ENCODE measurements at regions not wholly inside any gene's neighbourhood (a gene's known extent, or its start where the extent isn't known, plus 50 kb on each side); places are given as distances from the start of the nearest gene placed in this dataset.
"Not testable (repeated sequence)": the region's sequence is repeated elsewhere in the genome, so short reads cannot be mapped to it uniquely, and the experiment has no call there.

- no peak for TF ChIP-seq CTCF (IDR thresholded peaks at IDR 0.05; ENCODE audit: partially characterized antibody, unreplicated experiment)
- Mint-ChIP-seq H3K4me3 (ENCODE audit: unreplicated experiment) (no peak overlapping the region), H3K4me1 (ENCODE audit: low read depth, unreplicated experiment) (no peaks in the 10 kb centered on the region), H3K36me3 (ENCODE audit: unreplicated experiment) (peaks cover 28% of the 10 kb centered on the region), H3K27me3 (ENCODE audit: unreplicated experiment) (no peaks in the 10 kb centered on the region), H3K27ac (ENCODE audit: unreplicated experiment) (no peak overlapping the region), H3K9me3 (ENCODE audit: unreplicated experiment) (peaks cover 13% of the 10 kb centered on the region)
- DNase-seq: no peak
These were observed 241.9 kb upstream of the THUMPD2 start for GRCh38 chr2:40020997-40021396.

- no peaks in the 10 kb centered on the region for H3K27me3 Mint-ChIP-seq (ENCODE audit: unreplicated experiment)
- DNase-seq: no peak
- peaks cover 4% of the 10 kb centered on the region for H3K9me3 Mint-ChIP-seq (ENCODE audit: unreplicated experiment)
- no peaks in the 10 kb centered on the region for H3K4me1 Mint-ChIP-seq (ENCODE audit: low read depth, unreplicated experiment)
- H3K36me3 Mint-ChIP-seq (ENCODE audit: unreplicated experiment): peaks cover 19% of the 10 kb centered on the region
- no peak overlapping the region for H3K27ac Mint-ChIP-seq (ENCODE audit: unreplicated experiment)
- H3K4me3 Mint-ChIP-seq (ENCODE audit: unreplicated experiment): no peak overlapping the region
- no peak for TF ChIP-seq CTCF (IDR thresholded peaks at IDR 0.05; ENCODE audit: partially characterized antibody, unreplicated experiment)
These were observed 237.3 kb upstream of the THUMPD2 start for GRCh38 chr2:40016151-40016885.

GRCh38 chr2:40013962-40014361, 234.9 kb upstream of the THUMPD2 start:
- H3K9me3 Mint-ChIP-seq (ENCODE audit: unreplicated experiment); H3K36me3 Mint-ChIP-seq (ENCODE audit: unreplicated experiment); H3K4me1 Mint-ChIP-seq (ENCODE audit: low read depth, unreplicated experiment); DNase-seq; H3K27ac Mint-ChIP-seq (ENCODE audit: unreplicated experiment); H3K4me3 Mint-ChIP-seq (ENCODE audit: unreplicated experiment); H3K27me3 Mint-ChIP-seq (ENCODE audit: unreplicated experiment): not testable (repeated sequence)

GRCh38 chr2:40004336-40004735, 225.3 kb upstream of the THUMPD2 start:
- H3K4me1 Mint-ChIP-seq (ENCODE audit: low read depth, unreplicated experiment): no peaks in the 10 kb centered on the region
- TF ChIP-seq CTCF (IDR thresholded peaks at IDR 0.05; ENCODE audit: partially characterized antibody, unreplicated experiment): no peak
- H3K4me3 Mint-ChIP-seq (ENCODE audit: unreplicated experiment): no peak overlapping the region
- no peaks in the 10 kb centered on the region for H3K27me3 Mint-ChIP-seq (ENCODE audit: unreplicated experiment)
- H3K27ac Mint-ChIP-seq (ENCODE audit: unreplicated experiment): no peak overlapping the region
- H3K9me3 Mint-ChIP-seq (ENCODE audit: unreplicated experiment): no peaks in the 10 kb centered on the region
- no peak for DNase-seq
- no peaks in the 10 kb centered on the region for H3K36me3 Mint-ChIP-seq (ENCODE audit: unreplicated experiment)

GRCh38 chr2:40002339-40002738, 223.3 kb upstream of the THUMPD2 start:
- no peak overlapping the region for H3K27ac Mint-ChIP-seq (ENCODE audit: unreplicated experiment)
- H3K27me3 Mint-ChIP-seq (ENCODE audit: unreplicated experiment): no peaks in the 10 kb centered on the region
- TF ChIP-seq CTCF (IDR thresholded peaks at IDR 0.05; ENCODE audit: partially characterized antibody, unreplicated experiment): no peak
- no peaks in the 10 kb centered on the region for H3K4me1 Mint-ChIP-seq (ENCODE audit: low read depth, unreplicated experiment)
- DNase-seq: no peak
- no peaks in the 10 kb centered on the region for H3K9me3 Mint-ChIP-seq (ENCODE audit: unreplicated experiment)
- H3K4me3 Mint-ChIP-seq (ENCODE audit: unreplicated experiment): no peak overlapping the region
- no peaks in the 10 kb centered on the region for H3K36me3 Mint-ChIP-seq (ENCODE audit: unreplicated experiment)

Data from glutamatergic neuron (in vitro differentiated cells).